Calu3 (cell line): ENCODE measurements at regions not wholly inside any gene's neighbourhood (a gene's known extent, or its start where the extent isn't known, plus 50 kb on each side); places are given as distances from the start of the nearest gene placed in this dataset.

Experiments used
- BruUV-seq: library from RNA; stranded (reverse); fragments of 400-500 nt; replicated peaks from 2 replicates; lab custom pipeline; 2021; lab: Mats Ljungman, UMichigan
- CTCF ChIA-PET: fragments of 300-600 bp; sonication (Branson Sonifier 250); formaldehyde crosslinking; loops from one replicate; lab custom pipeline; 2022; ENCODE audit warnings: antibody characterized with exemption; lab: Charles Lee
- DNase-seq: peaks from one replicate; pipeline ENCODE4 v3.0.0; 2022
- H3K27ac Mint-ChIP-seq: one replicate; pipeline ENCODE4 v1.8.0; 2022; ENCODE audit warnings: mixed read lengths; ENCODE audit not compliant: unreplicated experiment
- H3K27me3 Mint-ChIP-seq: one replicate; pipeline ENCODE4 v1.8.0; 2022; ENCODE audit warnings: mixed read lengths; ENCODE audit not compliant: unreplicated experiment
- H3K36me3 Mint-ChIP-seq: one replicate; pipeline ENCODE4 v1.8.0; 2022; ENCODE audit warnings: mild to moderate bottlenecking, moderate library complexity, mixed read lengths; ENCODE audit not compliant: insufficient read depth, unreplicated experiment
- H3K4me1 Mint-ChIP-seq: one replicate; pipeline ENCODE4 v1.8.0; 2022; ENCODE audit warnings: mild to moderate bottlenecking, low read depth, mixed read lengths; ENCODE audit not compliant: unreplicated experiment
- H3K4me3 Mint-ChIP-seq: one replicate; pipeline ENCODE4 v1.8.0; 2022; ENCODE audit warnings: mild to moderate bottlenecking, low read depth, moderate library complexity, mixed read lengths; ENCODE audit not compliant: unreplicated experiment
- H3K9me3 Mint-ChIP-seq: one replicate; pipeline ENCODE4 v1.8.0; 2022; ENCODE audit warnings: low read depth, mixed read lengths; ENCODE audit not compliant: unreplicated experiment
- CTCF ChIP-seq: fragments of 200-600 bp; IDR thresholded peaks from one replicate; pipeline ENCODE4 v1.8.0; 2022; ENCODE audit warnings: antibody characterized with exemption; ENCODE audit not compliant: unreplicated experiment
- intact Hi-C: fragments of 100-400 bp; cut with micrococcal nuclease; formaldehyde crosslinking; loops from one replicate; pipeline ENCODE4 v1.10.0; 2022; ENCODE audit not compliant: unreplicated experiment

- Mint-ChIP-seq H3K36me3 (no peaks in the 10 kb centered on the region), H3K4me3 (no peak overlapping the region), H3K4me1 (no peaks in the 10 kb centered on the region), H3K27ac (no peak overlapping the region), H3K9me3 (no peaks in the 10 kb centered on the region), H3K27me3 (no peaks in the 10 kb centered on the region)
- DNase-seq, result no peak
- CTCF ChIA-PET, result no interaction called here
- intact Hi-C loops, result no loop called here
- BruUV-seq, result no TSS peak
- TF ChIP-seq CTCF, result no peak
Measured at GRCh38 chr1:212544110-212544509, 64.5 kb upstream of the ATF3 start.

- CTCF ChIA-PET, result no interaction called here
- Mint-ChIP-seq H3K4me3 (no peak overlapping the region), H3K27me3 (no peaks in the 10 kb centered on the region), H3K27ac (no peak overlapping the region), H3K36me3 (no peaks in the 10 kb centered on the region), H3K9me3 (no peaks in the 10 kb centered on the region), H3K4me1 (no peaks in the 10 kb centered on the region)
- intact Hi-C loops, result no loop called here
- BruUV-seq, result no TSS peak
- no peak for TF ChIP-seq CTCF
- no peak for DNase-seq
Measured at GRCh38 chr1:212545941-212546635, 62.5 kb upstream of the ATF3 start.

GRCh38 chr1:212549503-212550017 is 59.0 kb upstream of the ATF3 start:
- CTCF ChIA-PET, result interaction anchor here (0.7 kb wide), 1 partner anchor 317 kb away, joined by 4 read pairs; no protein-coding TSS in a partner anchor
- intact Hi-C loops, result no loop called here
- H3K4me1 Mint-ChIP-seq, result no peaks in the 10 kb centered on the region
- H3K4me3 Mint-ChIP-seq, result no peak overlapping the region
- no TSS peak for BruUV-seq
- DNase-seq, result no peak
- TF ChIP-seq CTCF, result no peak
- no peaks in the 10 kb centered on the region for H3K9me3 Mint-ChIP-seq
- no peaks in the 10 kb centered on the region for H3K36me3 Mint-ChIP-seq
- no peak overlapping the region for H3K27ac Mint-ChIP-seq
- H3K27me3 Mint-ChIP-seq, result no peaks in the 10 kb centered on the region

DNA sequence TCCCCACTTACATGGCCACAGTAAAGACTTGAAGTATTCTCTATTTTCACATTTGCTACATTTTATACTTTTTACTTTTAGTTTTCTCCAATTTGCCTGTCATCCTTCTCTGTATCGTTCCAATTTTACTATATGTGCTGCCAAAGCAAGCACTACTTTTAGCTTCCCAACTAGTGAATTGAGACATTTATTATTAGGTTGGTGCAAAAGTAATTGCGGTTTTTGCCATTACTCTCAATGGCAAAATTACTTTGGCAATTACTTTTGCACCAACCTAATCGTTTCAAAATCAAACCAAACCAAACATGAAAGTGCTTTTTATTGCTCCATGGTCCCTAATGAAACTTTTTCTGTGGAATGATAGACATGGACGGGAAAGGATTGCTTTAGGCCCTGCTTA is 56.6 kb upstream of the ATF3 start:
- Mint-ChIP-seq H3K4me3 (no peak overlapping the region), H3K27me3 (no peaks in the 10 kb centered on the region), H3K27ac (no peak overlapping the region), H3K36me3 (no peaks in the 10 kb centered on the region), H3K4me1 (no peaks in the 10 kb centered on the region), H3K9me3 (no peaks in the 10 kb centered on the region)
- DNase-seq, result no peak
- no TSS peak for BruUV-seq
- intact Hi-C loops, result no loop called here
- CTCF ChIA-PET, result no interaction called here
- no peak for TF ChIP-seq CTCF
